Activated CD4-positive, alpha-beta T cell treated with anti-CD3 and anti-CD28 coated beads, Interleukin-2, Interleukin-4, amounts not matched to agents 100 ng/mL and 50 ng/mL, durations not matched to agents 16 hours and 8 hours (primary cell): ENCODE measurements at regions not wholly inside any gene's neighbourhood (a gene's known extent, or its start where the extent isn't known, plus 50 kb on each side); places are given as distances from the start of the nearest gene placed in this dataset.
"Not testable (repeated sequence)": the region's sequence is repeated elsewhere in the genome, so short reads cannot be mapped to it uniquely, and the experiment has no call there.

ENCODE experiments used
- DNase-seq: peaks from one replicate; pipeline ENCODE4 v3.0.0-alpha.2; 2020; ENCODE audit warnings: low spot score

DNA sequence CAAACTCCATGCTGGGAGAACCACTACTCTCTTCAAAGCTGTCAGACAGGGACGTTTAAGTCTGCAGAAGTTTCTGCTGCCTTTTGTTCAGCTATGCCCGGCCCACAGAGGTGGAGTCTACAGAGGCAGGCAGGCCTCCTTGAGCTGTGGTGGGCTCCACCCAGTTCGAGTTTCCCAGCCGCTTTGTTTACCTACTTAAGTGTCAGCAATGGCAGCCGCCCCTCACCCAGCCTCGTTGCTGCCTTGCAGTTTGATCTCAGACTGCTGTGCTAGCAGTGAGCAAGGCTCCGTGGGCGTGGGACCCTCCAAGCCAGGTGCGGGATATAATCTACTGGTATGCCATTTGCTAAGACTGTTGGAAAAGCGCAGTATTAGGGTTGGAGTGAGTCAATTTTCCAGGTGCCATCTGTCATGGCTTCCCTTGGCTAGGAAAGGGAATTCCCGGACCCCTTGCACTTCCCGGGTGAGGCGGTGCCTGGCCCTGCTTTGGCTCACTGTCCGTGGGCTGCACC lies 190.7 kb downstream of the TTC6 start:
- not testable (repeated sequence) for DNase-seq

DNA sequence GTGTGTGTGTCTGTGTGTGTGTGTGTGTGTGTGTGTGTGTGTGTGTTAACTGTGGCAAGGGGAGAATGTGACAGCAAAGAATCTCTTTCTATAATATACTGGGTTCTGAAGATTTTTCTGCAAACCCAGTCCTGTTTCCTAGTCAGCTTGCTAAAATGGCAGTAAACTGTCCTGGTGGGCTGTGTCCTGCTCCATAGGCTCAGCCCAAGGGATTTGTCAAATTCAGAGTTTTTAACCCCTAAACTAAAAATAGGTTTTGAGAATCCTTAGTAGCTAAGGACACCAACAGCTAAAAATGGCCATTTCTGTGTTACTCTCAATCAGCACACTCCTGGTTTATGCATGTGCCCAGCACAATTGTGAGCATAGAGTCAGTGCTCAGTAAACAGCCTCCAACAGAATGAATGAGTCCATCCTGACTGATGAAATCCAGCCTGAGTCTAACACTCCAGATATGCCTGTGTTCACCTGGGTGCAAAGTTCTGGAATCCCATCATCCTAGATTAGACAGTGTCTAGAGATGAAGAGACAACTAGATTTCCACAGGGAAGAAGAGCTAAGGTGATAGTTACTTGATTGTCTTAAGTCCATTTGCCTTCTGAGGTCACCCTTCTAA lies 192.6 kb downstream of the TTC6 start:
- no peak for DNase-seq

DNA sequence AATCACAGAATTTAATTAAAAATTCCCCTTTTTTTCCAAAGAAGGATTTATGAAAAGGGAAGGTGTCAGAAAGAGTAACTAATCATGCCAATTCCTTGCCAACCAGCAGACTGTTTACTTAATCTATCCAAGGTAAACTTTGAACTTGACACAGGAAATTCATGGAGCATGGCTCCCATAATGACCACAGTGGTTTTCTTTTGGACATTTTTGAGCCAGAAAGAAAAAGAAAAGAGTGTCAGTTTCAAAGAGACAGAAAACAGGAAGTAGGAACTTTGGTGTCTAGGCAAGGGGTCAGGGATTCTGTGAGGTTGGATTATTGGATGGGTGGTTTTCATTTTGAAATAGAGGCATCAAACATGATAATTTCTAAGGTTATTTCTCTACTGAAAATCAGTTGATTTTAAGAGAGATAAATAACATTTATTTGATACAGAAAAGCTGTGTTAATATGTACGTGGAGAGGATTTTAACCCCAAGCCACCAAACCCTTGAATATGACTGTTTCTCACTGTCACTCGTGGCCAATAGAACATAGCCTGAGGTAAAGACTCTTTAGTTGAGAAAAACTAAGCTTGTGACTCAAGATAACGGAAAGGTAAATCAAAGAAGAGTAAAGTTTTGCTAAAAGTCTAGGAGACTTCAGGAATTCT lies 196.1 kb downstream of the TTC6 start:
- no peak for DNase-seq

DNA sequence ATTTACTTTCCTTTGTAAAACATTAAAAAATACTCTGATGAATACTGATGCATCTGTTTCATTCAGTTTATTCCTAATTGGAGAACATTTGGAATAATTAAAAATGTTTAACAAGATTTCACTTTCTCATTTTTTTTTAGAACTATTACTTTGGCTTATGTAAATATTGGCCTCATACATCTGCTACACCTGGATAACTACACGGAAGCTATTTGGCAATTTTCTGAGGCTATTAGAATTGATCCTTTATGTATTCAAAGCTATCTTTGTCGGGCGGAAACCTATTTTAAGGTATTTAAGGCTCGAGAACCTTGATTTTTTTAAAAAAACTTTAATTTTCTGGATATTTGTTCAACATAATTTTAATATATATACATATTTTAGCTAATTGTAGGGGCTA lies 196.7 kb downstream of the TTC6 start:
- no peak for DNase-seq

DNA sequence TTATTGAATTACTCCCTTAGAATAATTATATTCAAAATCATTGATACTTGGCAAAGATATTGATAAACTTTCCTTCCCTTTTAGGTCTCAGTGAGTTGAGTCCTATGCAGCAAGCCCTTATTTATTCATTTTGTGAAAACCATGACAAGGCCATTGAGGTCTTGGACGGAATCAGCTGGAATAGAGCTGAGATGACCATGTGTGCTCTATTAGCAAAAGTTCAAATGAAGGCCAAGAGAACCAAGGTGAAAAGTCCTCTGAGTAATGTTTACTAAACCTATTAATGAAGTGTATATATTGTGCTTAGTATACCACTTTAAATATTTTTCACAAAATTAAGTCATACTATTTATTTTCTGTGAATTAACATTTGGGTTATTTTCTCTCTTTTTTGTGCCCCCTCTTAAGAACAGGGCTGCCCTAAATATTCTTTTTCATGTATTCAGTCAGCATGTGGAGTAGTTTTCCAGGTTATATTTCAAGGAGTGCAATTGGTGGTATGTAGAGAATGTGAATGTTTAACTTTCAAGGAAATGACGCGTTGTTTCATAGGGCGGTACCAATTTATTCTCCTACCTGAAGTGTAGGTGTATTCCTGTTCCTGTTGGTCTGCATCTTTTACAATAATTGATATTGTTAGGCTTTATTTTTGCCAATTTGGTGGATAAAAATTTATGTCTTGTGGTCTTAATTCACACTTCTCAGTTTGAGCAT lies 201.4 kb downstream of the TTC6 start:
- DNase-seq: no peak

DNA sequence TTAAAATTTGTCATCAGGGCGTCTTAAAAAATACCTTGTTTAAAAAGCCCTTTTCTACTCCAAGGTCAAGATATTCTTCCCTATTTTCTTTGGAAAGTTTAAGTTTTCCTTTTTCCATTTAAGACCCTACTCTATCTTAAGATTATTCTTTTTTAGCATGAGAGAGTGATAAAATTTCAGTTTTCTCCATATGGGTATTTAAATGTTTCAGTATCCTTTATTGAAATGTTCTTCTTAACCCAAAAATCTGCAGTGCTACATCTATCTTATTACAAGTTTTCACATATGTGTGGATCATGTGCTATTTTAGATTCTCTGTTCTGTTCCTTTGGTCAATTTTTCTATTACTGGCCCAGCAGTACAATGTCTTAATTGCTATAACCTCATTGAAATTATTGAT lies 202.2 kb downstream of the TTC6 start:
- no peak for DNase-seq

DNA sequence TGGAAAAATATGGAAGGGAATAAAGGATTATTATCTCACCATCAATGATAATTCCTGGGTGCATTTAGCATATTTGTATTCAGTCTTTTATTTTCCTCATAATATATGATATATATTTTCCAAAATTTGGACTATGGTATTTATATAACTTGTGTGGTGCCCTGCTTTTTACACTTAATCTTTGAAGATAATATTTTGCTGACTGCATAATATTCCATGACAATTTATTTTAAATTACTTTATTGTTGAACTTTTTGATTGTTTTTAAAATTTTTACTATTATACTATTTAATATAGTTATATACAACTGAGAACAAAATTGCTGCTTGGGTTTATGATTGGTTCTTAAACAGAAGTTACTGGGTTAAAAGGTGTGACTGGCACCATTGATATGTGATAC lies 212.3 kb downstream of the TTC6 start:
- DNase-seq: no peak

DNA sequence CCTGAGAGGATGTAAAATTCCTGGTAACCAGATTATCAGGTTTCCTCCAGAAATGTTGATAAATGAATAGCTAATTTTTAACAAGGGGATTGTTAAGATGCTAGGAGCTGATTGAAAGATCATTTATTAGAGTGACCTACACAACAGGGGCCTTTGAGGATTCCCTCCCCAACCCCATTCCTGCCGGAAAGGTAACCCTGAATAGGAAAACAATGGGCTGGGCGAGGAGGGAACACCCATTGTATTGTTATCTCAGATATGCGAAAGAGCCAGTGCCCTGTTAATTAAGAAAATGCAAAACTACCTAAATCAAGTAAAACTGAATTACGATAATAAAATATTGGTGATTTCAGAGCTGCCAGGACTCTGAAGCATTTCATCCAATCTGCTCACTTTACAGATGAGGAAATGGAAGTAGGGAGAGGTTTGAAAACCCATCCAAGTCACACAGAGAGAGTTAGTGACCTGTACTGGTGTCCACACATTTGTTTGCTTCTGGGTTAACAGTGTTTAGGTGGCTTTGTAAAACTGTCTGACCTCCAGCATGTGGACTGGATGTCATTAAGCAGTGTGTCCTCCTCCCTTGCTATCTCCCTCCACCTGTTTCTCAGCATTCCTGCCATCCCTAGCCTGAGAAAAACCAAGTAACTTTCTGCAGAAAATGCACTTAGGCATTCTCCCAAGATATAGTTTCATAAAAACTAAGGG lies 214.8 kb downstream of the TTC6 start:
- no peak for DNase-seq

DNA sequence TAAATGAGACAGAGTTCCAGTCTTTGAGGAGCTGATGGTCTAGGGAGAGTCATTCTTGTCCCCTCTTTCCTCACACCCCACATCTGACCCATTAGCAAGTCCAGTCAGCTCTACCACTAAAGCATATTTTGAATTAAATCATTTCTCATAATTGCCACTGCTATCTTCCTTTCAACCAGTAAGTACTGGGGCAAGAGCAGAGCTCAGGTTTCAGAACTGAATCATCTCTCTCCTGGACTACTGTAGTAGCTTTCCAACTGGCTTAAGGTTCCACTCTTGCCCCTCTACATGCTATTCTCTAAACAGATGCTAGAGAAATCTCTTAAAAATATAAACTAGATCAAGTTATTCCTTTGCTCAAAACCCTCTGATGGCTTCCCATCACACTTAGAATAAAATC lies 218.3 kb downstream of the TTC6 start:
- no peak for DNase-seq

DNA sequence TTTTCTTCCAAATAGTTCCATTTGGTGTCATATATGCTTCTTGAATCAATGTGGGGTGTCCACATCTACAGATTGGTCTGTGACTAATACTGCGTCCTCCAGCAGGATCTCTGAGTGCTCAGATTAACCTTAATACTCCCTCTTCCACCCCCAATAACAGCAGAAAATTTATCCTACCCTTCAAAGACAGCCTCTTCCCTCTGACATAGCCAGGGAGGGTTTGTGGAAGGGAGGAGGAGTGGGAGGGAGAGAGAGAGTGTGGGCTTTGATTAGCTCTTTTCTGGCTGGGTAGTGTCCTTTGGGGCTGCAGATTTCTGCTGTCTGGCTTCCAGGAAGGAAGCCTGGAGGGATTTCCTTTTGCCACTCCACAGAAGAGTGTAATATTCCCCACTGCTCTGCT lies 220.7 kb downstream of the TTC6 start:
- DNase-seq: no peak

DNA sequence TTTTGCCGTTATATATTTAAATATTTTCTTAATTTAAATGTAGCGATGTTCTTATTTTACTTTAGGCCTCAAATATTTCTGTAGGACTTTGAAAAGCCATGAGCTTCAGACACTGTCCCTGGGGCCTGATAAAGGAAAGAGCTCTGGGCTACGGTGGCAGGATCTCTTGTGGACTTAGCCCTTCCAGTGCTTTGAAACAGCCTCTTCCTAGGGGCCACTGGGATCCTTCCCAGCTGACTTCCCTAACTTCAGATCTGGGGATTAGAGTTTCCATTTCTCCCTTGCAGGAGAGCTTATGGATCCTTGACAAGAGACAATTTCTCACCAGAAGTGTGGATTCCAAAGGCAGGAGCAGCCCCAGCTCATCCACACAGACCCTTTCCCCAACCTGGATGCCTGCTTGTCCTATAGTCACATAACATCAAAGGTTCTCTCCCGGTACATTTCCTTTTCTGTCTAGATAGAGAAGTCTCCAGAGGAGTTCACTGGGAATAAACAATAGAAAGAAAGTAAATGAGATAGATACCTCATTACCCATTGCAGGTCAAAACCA lies 221.4 kb downstream of the TTC6 start:
- no peak for DNase-seq

DNA sequence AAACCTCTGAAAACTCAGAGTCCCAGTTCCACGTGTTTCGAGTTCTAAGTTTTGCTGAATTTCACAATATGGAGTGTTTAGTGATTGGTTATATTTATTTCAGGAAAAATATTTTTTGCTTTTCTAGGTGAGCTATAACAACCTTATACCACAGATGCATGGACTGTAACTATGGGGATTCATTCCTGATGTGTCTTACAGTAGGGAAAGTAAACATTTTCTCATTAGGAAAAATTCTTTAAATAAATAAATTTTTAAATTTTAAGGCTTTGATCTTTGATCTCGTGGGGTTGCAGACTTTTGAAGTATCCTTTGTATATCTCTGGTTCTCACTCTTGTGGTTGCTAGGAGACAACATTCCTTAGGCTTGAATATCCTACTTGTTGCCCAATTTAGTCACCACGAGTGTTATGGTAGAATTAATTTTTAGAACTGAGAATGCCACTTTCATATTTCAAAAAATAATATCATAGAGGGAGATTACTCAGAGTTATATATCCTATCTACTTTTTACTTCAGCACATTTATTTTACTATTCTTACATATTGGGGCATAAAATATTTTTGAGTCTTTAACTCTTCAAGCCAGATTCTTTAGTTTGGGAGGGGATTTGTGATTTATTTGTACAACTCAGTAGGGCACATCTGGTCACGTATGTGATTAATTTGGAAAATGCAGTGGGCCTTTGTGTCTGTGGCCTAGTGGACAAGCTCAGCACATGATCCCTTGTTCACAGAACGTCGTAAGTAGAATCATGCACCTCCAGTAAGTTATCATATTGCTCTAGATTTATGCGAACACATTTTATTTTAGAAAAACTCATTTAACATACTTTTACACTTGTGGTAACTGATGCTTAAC lies 224.0 kb downstream of the TTC6 start:
- DNase-seq: no peak

DNA sequence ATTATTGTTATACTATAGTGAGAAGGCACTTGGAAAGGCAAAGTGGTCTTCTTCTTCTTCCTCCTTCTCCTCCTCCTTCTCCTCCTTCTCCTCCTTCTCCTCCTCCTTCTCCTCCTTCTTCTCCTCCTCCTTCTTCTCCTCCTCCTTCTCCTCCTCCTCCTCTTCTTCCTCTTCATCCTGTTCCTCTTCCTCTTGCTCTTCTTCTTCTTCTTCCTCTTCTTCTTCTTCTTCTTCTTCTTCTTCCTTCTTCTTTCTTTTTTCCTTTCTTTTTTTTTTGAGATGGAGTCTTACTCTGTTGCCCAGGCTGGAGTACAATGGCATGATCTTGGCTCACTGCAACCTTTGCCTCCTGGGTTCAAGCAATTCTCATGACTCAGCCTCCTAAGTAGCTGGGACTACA lies 225.4 kb downstream of the TTC6 start:
- DNase-seq: not testable (repeated sequence)

DNA sequence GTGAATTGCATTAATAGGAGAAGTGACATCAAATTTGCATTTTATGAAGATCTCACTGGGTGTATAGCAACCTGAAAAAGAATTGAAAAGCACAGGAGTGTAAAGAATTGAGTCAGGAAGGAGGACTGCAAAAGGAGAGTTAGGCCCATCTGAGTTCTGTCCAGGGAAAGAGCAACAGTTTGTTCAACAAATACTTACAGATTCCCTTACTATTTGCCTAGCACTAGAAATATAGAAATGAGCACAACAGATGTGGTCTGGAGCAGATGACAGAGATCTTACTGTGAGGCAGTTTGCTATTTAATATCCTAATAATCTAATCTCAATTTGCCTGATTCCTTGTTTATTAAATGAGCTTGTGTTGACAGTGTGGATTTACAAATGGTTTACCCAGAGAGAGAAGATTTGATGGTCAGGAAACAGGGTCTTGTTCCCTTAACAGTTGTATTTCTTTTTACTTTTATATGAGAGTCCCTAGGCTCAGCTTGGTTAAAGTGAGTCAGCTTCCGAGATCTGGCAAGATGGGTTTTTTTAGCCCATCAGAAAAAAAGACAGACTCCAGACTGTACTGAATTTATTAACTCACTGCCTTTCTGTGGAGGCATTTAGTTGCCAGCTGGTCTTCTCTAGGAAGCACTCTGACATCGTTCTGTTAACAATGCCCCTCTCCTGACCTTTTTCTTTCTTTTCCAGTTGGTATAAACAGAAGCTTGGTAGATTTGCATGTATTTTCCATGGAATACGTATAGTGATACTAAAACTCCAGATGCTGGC lies 229.7 kb downstream of the TTC6 start:
- DNase-seq: no peak

DNA sequence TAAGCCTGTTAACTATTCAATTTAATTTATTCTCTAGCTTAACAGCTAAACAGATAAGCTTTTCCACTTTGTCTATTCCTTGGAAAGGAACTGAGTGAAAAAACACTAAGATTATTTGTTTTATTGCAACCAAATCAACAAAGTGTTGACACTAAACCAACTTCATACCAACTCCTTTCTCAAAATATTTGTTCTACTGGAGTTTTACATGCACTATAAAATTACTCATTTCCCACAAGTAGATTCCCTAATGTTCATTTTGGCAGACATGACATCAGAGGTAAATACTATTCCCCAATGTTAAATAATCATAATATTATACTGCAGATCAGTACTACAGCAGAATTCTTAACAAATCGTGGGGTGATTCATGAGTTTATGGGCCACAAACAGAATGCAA lies 231.4 kb downstream of the TTC6 start:
- DNase-seq: no peak

DNA sequence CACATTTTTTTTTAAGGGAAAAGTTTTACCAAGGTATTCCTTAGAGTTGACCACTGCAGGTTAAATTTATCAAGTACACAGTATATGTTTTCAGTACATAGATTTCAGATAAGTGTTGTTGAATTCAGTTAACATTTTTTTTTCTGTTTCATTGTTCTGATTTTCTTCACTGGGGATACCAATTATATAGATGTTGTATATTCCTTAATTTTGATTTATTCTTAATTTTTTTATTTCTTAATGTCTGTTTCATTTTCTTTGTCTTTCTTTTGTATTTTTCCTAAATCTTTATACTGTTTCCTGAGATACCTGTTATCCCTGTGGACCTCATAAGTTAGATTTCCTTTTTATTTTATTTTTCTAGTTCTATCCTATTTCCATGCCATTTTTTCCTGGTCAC lies 234.8 kb downstream of the TTC6 start:
- DNase-seq: no peak

DNA sequence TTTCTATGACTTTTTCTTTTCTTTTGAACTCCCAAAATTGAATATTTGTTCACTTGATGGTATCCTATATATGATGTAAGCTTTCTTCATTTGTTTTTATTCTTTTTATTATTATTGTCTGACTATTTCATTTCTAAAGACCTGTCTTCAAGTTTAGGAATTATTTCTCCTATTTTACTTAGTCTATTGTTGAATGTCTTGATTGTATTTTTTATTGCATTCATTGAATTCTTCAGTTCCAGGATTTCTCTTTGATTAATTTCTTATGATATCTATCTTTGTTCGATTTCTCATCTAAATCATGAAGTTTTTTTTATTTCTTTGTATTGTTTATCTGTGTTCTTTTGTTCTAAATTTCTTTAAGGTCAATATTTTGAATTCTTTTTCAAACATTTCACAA lies 238.8 kb downstream of the TTC6 start:
- no peak for DNase-seq

DNA sequence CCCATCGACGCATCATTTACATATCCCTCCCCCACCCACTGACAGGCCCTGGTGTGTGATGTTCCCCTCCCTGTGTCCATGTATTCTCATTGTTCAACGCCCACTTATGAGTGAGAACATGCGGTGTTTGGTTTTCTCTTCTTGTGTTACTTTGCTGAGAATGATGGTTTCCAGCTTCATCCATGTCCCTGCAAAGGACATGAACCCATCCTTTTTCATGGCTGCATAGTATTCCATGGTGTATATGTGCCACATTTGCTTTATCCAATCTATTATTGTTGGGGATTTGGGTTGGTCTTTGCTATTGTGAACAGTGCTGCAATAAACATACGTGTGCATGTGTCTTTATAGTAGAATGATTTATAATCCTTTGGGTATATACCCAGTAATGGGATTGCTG lies 243.3 kb downstream of the TTC6 start:
- DNase-seq: not testable (repeated sequence)

DNA sequence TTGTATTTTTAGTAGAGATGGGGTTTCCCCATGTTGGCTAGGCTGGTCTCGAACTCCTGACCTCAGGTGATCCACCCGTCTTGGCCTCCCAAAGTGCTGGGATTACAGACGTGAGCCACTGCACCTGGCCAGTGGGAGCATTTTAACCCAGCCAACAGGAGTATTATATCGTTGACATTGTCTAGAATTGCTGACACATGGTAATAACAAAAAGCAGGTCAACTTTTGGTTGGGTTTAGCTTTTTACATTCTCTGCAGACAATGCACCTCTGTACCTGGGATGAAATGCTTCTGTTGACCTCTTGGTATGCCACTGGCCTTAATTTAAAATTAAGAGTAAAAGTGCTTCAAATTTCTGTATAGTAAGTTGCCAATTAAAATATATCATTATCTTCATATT lies 245.6 kb downstream of the TTC6 start:
- not testable (repeated sequence) for DNase-seq

DNA sequence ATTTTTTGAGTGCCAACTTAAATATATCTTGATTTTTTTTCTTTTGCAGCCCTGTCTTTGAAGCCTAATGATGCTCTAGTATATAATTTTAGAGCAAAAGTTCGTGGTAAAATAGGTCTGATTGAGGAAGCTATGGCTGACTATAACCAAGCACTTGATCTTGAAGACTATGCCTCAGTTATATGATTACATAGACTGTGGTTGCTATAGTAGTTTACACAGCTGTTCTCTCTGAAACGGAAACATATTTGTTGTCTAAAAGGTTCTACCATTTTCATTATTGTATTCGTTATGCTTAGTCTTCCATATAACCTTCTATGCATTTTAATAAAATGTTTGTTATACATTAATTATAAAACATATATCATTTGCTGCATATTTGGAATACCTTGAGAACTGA lies 246.7 kb downstream of the TTC6 start:
- no peak for DNase-seq
